HCT116 (cell line): ENCODE measurements at regions not wholly inside any gene's neighbourhood (a gene's known extent, or its start where the extent isn't known, plus 50 kb on each side); places are given as distances from the start of the nearest gene placed in this dataset.

Experiments
- ATAC-seq: fragments of 200-7000 bp; cut with Tn5 transposase; 2 replicates; pipeline ENCODE4 v1.9.1; 2020; ENCODE audit warnings: mild to moderate bottlenecking, moderate library complexity
- BruUV-seq: library from RNA; stranded (reverse); fragments of 400-500 nt; replicated peaks from 2 replicates; lab custom pipeline; 2021; lab: Mats Ljungman, UMichigan
- CTCF ChIA-PET: fragments of 300-600 bp; sonication (Branson Sonifier 250); formaldehyde crosslinking; loops from one replicate; lab custom pipeline; 2021; ENCODE audit warnings: antibody characterized with exemption; lab: Charles Lee
- POLR2A ChIA-PET: fragments of 300-600, 350-600 bp; sonication (Branson Sonifier 250); formaldehyde crosslinking; loops from one replicate; lab custom pipeline; 2021; ENCODE audit warnings: antibody characterized with exemption; lab: Charles Lee
- RAD21 ChIA-PET, 2 experiments: fragments of 300-600 bp; sonication (Branson Sonifier 250); formaldehyde crosslinking; loops; one replicate each; lab custom pipeline; 2023; ENCODE audit warnings: low total read pairs in 2 of 2; ENCODE audit not compliant: uncharacterized antibody in 2 of 2, unreplicated experiment in 2 of 2, low non-redundant PET in 1 of 2; lab: Charles Lee
- DNase-seq: peaks from one replicate; pipeline ENCODE4 v3.0.0-alpha.2; 2010; ENCODE audit warnings: low read depth, low spot score
- H2AFZ ChIP-seq: fragments of 200-600 bp; shearing (Covaris generic), sonication (generic); 2 replicates; pipeline ENCODE4 v1.6.1; 2017; ENCODE audit warnings: low read depth, mixed run types, mixed read lengths, antibody characterized with exemption, low read length; ENCODE audit not compliant: poor library complexity, severe bottlenecking
- H3K27ac ChIP-seq: 2 replicates; pipeline ENCODE4 v1.5.1; 2012; ENCODE audit warnings: low read depth, low read length
- H3K27me3 ChIP-seq: fragments of 200-600 bp; sonication (generic); 2 replicates; pipeline ENCODE4 v1.6.1; 2016; ENCODE audit warnings: mixed run types, low read length, mixed read lengths; ENCODE audit not compliant: insufficient read depth
- H3K36me3 ChIP-seq, 2 experiments: fragments of 200-500 bp in 1 of 2; fragments of 200-600 bp in 1 of 2; sonication (Bioruptor generic) in 1 of 2; sonication (generic) in 1 of 2; 2 replicates each; pipeline versions ENCODE4 v1.5.1 to v1.6.1; 2014 to 2016; ENCODE audit warnings: low read length in 2 of 2, inconsistent platforms in 1 of 2, mixed read lengths in 1 of 2, mixed run types in 1 of 2; ENCODE audit not compliant: insufficient read depth in 2 of 2, control insufficient read depth in 1 of 2
- H3K4me1 ChIP-seq, 2 experiments: fragments of 200-600 bp in 1 of 2; sonication (generic) in 1 of 2; 2 replicates each; pipeline versions ENCODE4 v1.5.1 to v1.6.1; 2012 to 2017; ENCODE audit warnings: low read length in 2 of 2, inconsistent platforms in 1 of 2, mild to moderate bottlenecking in 1 of 2, mixed read lengths in 1 of 2, mixed run types in 1 of 2, moderate library complexity in 1 of 2; ENCODE audit not compliant: insufficient read depth in 2 of 2, control insufficient read depth in 1 of 2
- H3K4me2 ChIP-seq: fragments of 200-600 bp; sonication (generic); 2 replicates; pipeline ENCODE4 v1.6.1; 2017; ENCODE audit warnings: mixed run types, low read length, mixed read lengths
- H3K4me3 ChIP-seq, 2 experiments: fragments of 200-600 bp in 1 of 2; sonication (generic) in 1 of 2; replicated peaks in 1 of 2; 2 replicates each; pipeline ENCODE4 v1.5.1; 2011 to 2016; ENCODE audit warnings: low read length in 2 of 2, control low read depth in 1 of 2, low read depth in 1 of 2, mild to moderate bottlenecking in 1 of 2, mixed read lengths in 1 of 2, mixed run types in 1 of 2
- H3K79me2 ChIP-seq: fragments of 200-600 bp; sonication (generic); 2 replicates; pipeline ENCODE4 v1.6.1; 2017; ENCODE audit warnings: mild to moderate bottlenecking, mixed run types, low read length, moderate library complexity, mixed read lengths; ENCODE audit not compliant: insufficient read depth
- H3K9ac ChIP-seq: fragments of 200-600 bp; sonication (generic); 2 replicates; pipeline ENCODE4 v1.6.1; 2016; ENCODE audit warnings: low read length, mixed read lengths
- H3K9me2 ChIP-seq: fragments of 200-600 bp; sonication (generic), shearing (Covaris generic); 2 replicates; pipeline ENCODE4 v1.6.1; 2017; ENCODE audit warnings: mixed run types, mild to moderate bottlenecking, moderate library complexity; ENCODE audit not compliant: insufficient read depth
- H3K9me3 ChIP-seq, 2 experiments: fragments of 200-500 bp in 1 of 2; fragments of 200-600 bp in 1 of 2; sonication (Bioruptor generic) in 1 of 2; sonication (generic) in 1 of 2; 2 replicates each; pipeline ENCODE4 v1.6.1; 2014 to 2017; ENCODE audit warnings: low read length in 2 of 2, mixed read lengths in 2 of 2, inconsistent platforms in 1 of 2, low read depth in 1 of 2, mild to moderate bottlenecking in 1 of 2, mixed run types in 1 of 2, moderate library complexity in 1 of 2; ENCODE audit not compliant: control insufficient read depth in 1 of 2, insufficient read depth in 1 of 2
- H4K20me1 ChIP-seq: fragments of 200-600 bp; sonication (generic), shearing (Covaris generic); 2 replicates; pipeline ENCODE4 v1.6.1; 2017; ENCODE audit warnings: mixed run types, mild to moderate bottlenecking, moderate library complexity; ENCODE audit not compliant: insufficient read depth
- CBX3 ChIP-seq: IDR thresholded peaks from 2 replicates; pipeline ENCODE4 v1.6.1; 2012; ENCODE audit warnings: low read depth
- CEBPB ChIP-seq: IDR thresholded peaks from 2 replicates; pipeline ENCODE4 v1.6.1; 2012; ENCODE audit warnings: low read depth
- CTCF ChIP-seq, 3 experiments: fragments of 200-600 bp in 1 of 3; sonication (generic) in 1 of 3; IDR thresholded peaks in 2 of 3; conservative IDR thresholded peaks in 1 of 3; 2 replicates each; pipeline ENCODE4 v1.5.1; 2012 to 2017; ENCODE audit warnings: low read depth in 2 of 3, low read length in 2 of 3, antibody characterized with exemption in 1 of 3, borderline replicate concordance in 1 of 3, control low read depth in 1 of 3, mild to moderate bottlenecking in 1 of 3, mixed read lengths in 1 of 3, mixed run types in 1 of 3, moderate library complexity in 1 of 3; ENCODE audit not compliant: insufficient read depth in 1 of 3
- EGR1 ChIP-seq: IDR thresholded peaks from 2 replicates; pipeline ENCODE4 v1.6.1; 2012; ENCODE audit warnings: low read depth
- EZH2phosphoT487 ChIP-seq: fragments of 200-600 bp; IDR thresholded peaks from 2 replicates; pipeline ENCODE4 v1.6.1; 2018; ENCODE audit warnings: antibody characterized with exemption, borderline replicate concordance
- FOSL1 ChIP-seq: IDR thresholded peaks from 2 replicates; pipeline ENCODE4 v1.6.1; 2012; ENCODE audit warnings: low read depth
- MAX ChIP-seq: IDR thresholded peaks from 2 replicates; pipeline ENCODE4 v1.6.1; 2012
- POLR2A ChIP-seq: IDR thresholded peaks from 2 replicates; pipeline ENCODE4 v1.7.0; 2011; ENCODE audit warnings: borderline replicate concordance; ENCODE audit not compliant: insufficient read depth, insufficient read length; ENCODE audit errors: extremely low read depth
- POLR2AphosphoS5 ChIP-seq: IDR thresholded peaks from 2 replicates; pipeline ENCODE4 v1.6.1; 2011; ENCODE audit warnings: mild to moderate bottlenecking, low read depth, low read length, moderate library complexity
- RAD21 ChIP-seq: IDR thresholded peaks from 2 replicates; pipeline ENCODE4 v1.6.1; 2012; ENCODE audit warnings: low read depth, mild to moderate bottlenecking
- REST ChIP-seq: IDR thresholded peaks from 2 replicates; pipeline ENCODE4 v1.6.1; 2012; ENCODE audit warnings: low read depth
- SIN3A ChIP-seq: IDR thresholded peaks from 2 replicates; pipeline ENCODE4 v1.6.1; 2012; ENCODE audit warnings: low read depth
- SP1 ChIP-seq: IDR thresholded peaks from 2 replicates; pipeline ENCODE4 v1.6.1; 2012; ENCODE audit warnings: low read depth
- YY1 ChIP-seq: IDR thresholded peaks from 2 replicates; pipeline ENCODE4 v1.6.1; 2011; ENCODE audit warnings: low read length, low read depth, moderate library complexity, mild to moderate bottlenecking; ENCODE audit not compliant: insufficient replicate concordance; ENCODE audit errors: extremely low read depth
- ZFX ChIP-seq: fragments of 450-650 bp; IDR thresholded peaks from 2 replicates; pipeline ENCODE4 v1.6.1; 2017
- ZNF274 ChIP-seq: fragments of 200-500 bp; sonication (Bioruptor generic); IDR thresholded peaks from 2 replicates; pipeline ENCODE4 v1.6.1; 2014; ENCODE audit warnings: mild to moderate bottlenecking, low read depth, low read length, inconsistent platforms
- intact Hi-C: fragments of 100-400 bp; cut with micrococcal nuclease; formaldehyde crosslinking; loops from 2 replicates; pipeline ENCODE4 v1.10.0; 2022

GRCh38 chr6:17020889-17021538 is 80.8 kb upstream of the STMND1 start:
- no peaks in the 10 kb centered on the region for H3K27me3 ChIP-seq
- no TSS peak for BruUV-seq
- H3K9me3 ChIP-seq = no peaks in the 10 kb centered on the region
- no peaks in the 10 kb centered on the region for H3K79me2 ChIP-seq
- TF ChIP-seq REST (no peak), EGR1 (no peak), CEBPB (no peak), RAD21 (no peak), CBX3 (no peak), MAX (no peak), EZH2phosphoT487 (no peak), CTCF (IDR thresholded peaks at IDR 0.05 in 2 of 3, conservative IDR thresholded peaks at IDR 0.05 in 1 of 3; ENCODE audit: borderline replicate concordance in 1 of 3, insufficient read depth in 1 of 3, low read depth in 2 of 3, low read length in 2 of 3) (no peak), FOSL1 (no peak), SIN3A (no peak), ZFX (no peak), YY1 (no peak), ZNF274 (no peak), SP1 (no peak), POLR2AphosphoS5 (no peak), POLR2A (no peak)
- intact Hi-C loops = no loop called here
- no peaks in the 10 kb centered on the region for H3K36me3 ChIP-seq
- H4K20me1 ChIP-seq = no peaks in the 10 kb centered on the region
- no peak overlapping the region for H2AFZ ChIP-seq
- ChIA-PET CTCF (interaction anchor here (1.1 kb wide), 1 partner anchor 40 kb away, joined by 3 read pairs; no protein-coding TSS in a partner anchor), POLR2A (no interaction called here), RAD21 (no interaction called here)
- H3K9me2 ChIP-seq = no peaks in the 10 kb centered on the region
- ATAC-seq (no peak), DNase-seq (no peak)
- no peak overlapping the region for H3K4me2 ChIP-seq
- no peaks in the 10 kb centered on the region for H3K4me1 ChIP-seq
- H3K4me3 ChIP-seq = no peak overlapping the region
- no peak overlapping the region for H3K27ac ChIP-seq
- H3K9ac ChIP-seq = no peak overlapping the region
